PC-9 (cell line): ENCODE measurements at regions not wholly inside any gene's neighbourhood (a gene's known extent, or its start where the extent isn't known, plus 50 kb on each side); places are given as distances from the start of the nearest gene placed in this dataset.

Experiments
- CTCF ChIP-seq: fragments of 200-600 bp; sonication (generic); conservative IDR thresholded peaks from 2 replicates; pipeline ENCODE4 v1.6.1; 2017; ENCODE audit warnings: mixed run types, antibody characterized with exemption, mild to moderate bottlenecking, moderate library complexity
- EZH2 ChIP-seq: fragments of 200-600 bp; sonication (generic); IDR thresholded peaks from 2 replicates; pipeline ENCODE4 v1.8.0; 2017; ENCODE audit warnings: antibody characterized with exemption, low read depth

DNA sequence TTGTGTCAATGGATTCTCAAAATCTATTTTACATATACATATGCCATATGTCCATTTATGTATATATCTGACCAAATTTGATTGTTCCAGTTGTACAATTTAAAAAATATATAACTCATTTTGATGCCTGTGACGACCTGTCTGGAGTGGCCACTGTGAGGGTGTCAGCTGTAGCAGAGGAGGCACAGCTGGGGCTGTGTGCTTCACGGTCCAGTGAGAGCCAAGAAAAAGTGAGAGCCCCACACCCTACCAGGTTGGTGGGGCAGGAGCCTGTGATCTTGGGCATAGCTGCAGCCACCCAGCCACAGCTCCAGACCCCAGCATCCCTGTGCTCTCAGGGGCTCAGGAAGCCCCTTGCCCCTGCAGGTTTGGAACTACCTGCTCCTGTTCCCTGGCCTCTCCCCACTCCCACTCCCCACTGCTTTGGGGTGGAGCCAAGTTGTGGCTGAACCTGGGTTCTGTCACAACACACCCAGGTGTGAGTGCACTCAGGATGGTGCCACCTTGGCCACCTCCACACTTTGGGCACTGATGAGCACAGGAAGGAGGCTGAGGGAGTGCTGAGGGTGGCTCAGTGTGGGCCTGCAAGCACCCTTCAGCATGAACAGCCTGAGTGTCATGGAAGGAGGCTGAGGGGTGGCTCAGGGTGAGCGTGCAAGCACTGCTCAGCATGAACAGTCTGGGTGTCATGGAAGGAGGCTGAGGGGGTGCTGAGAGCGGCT lies 161.1 kb upstream of the ROBO1 start:
- TF ChIP-seq CTCF (no peak), EZH2 (no peak)
